AG08396 (cell line): ENCODE measurements at regions not wholly inside any gene's neighbourhood (a gene's known extent, or its start where the extent isn't known, plus 50 kb on each side); places are given as distances from the start of the nearest gene placed in this dataset.
A peak's percentile ranks its signal among the peaks of the same experiment; 100 is the strongest.

Experiments used
- DNase-seq: peaks from one replicate; pipeline ENCODE4 v3.0.0; 2012; ENCODE audit warnings: low spot score, mixed read lengths

DNA sequence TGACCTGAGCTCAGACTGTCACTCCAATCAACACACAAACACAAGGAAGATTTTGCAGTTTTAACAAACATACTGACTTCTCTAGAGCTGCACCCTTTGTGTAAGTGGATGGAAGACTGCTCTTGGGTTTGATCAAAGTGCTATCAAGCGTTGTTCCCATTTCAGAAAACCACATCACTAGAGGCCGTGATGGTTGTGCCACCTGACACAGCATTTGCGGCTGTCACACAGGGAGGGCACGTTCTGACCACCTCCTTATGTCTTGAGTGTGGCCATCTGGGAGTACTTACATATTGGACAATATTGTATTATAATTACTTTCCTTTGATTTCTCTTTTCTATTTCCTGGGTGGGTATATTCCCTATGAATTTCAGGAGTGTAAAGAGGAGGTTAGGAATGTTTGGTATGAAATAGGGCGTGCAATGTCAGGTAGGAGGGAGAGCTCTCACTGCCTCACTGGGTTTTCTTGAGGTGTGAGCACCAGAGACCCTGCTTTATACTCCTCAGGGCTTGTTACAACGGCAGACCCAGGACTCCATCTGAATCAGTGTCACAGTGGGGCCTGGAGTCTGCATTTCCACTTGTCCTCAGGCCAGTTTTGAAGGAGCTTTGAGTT is 74.3 kb downstream of the SYNE3 start:
- DNase-seq, result no peak

DNA sequence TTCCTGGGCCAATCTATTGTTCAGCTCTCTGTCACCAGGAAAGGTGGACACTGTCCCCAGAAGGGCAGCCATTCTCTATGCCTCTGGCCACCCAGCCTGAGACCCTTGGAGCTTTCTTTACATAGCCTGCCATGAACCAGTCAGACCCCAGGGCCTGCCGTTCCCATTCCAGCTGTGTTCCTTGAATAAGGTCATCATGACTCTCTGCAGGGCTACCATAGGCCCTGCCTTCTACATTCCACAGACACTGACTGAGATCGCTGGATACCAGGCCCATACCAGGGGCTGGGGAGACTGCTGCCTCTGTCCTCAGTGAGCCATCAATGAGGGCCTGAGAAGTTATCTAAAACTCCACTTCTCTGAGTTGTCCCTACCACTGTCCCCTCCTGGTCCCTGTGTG is 75.5 kb downstream of the SYNE3 start:
- peak; percentile 65 for DNase-seq

DNA sequence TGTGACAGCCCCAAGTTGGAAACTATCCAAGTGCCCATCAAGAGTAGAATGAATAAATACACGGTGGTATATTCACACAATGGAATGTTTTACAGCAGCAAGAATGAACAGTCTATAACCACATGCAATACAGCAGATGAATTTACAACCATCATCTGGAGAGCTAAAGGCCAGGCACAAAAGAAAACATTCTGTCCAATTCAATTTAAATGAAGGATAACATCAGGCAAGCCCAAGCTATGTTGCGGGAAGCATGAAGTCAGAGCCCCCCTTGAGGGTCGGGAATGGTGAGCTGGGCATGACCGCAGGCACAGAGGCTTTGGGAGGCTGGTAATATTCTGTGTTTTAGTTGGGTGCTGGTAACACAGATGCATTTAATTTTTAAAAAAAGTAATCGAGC is 76.0 kb downstream of the SYNE3 start:
- DNase-seq, result no peak

GRCh38 chr14:95439881-95440280 is 76.6 kb downstream of the SYNE3 start:
- no peak for DNase-seq

DNA sequence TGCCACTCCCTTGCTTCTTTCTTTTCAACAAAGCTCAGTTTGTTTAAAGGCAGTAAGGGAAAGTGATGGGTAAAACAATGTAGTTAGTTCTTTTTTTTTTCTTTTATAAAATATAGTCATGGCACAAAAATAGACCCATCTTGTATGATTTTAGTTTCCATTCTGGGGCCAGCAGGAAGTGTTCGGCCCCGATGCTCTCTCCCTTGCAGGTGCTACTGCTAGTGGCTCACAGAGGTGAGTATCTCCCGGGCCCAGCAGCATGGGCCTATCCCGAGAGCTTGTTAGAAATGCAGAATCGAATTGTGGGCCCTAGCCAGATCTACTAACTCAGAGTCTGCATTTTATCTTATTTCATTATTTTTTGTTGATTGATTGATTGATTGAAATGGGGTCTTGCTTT is 78.7 kb downstream of the SYNE3 start:
- no peak for DNase-seq

DNA sequence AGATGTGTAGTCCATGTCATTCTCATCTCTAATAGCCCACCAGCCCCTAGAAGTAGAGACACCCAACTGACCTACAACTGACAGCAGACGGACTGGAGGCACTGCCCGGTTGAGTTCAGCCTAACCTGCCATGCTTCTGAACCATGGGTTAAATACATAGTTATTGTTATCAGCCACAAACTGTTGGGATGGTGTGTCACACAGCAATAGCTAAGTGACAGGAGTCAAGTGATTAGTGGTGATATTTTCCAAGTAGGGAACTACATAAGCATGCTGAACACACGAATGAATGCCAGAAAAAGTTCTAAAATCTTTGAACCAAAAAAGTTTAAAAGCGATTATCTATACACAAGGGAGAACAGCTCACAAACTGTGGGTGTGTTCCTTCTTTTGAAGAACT is 80.1 kb downstream of the SYNE3 start:
- DNase-seq, result no peak

DNA sequence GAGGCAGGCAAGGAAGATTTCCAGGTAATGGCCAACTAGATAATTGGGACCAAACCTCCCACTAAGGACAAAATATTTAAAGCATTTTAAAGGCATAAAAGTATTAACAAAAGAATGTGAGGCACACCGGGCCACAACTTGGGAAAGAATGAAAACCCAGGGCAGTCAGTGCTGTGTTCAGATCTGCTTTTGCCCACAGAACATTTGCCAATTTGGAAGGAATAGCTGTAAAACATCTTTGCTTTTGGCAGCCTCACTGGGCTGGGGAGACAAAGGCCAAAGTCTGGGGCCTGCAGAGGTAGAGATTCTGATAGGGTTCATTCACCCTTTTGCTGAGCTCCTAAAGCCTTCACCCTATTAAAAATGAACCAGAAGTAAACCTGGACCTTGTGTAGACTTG is 82.3 kb downstream of the SYNE3 start:
- DNase-seq, result no peak

DNA sequence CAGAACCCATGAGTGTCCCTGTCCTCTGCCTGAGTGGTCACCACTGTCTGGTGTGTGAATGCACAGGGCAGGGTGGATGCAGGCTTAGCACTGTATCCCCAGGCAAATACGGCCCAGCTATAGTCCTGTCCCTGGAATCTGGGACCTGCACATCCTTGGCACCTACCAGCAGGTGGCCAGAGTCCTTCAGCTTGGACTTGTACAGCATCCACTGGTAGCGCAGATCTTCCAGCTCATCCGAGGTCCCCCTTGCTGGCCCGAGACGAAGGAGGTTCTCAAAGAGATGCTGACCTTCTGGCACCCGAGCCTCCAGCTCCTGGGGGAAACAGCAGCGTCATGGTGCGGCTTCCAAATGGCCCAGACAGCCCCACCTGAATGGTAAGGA is 83.4 kb downstream of the SYNE3 start:
- no peak for DNase-seq

GRCh38 chr14:95432144-95433093 is 84.0 kb downstream of the SYNE3 start:
- DNase-seq, result peak; percentile 53

DNA sequence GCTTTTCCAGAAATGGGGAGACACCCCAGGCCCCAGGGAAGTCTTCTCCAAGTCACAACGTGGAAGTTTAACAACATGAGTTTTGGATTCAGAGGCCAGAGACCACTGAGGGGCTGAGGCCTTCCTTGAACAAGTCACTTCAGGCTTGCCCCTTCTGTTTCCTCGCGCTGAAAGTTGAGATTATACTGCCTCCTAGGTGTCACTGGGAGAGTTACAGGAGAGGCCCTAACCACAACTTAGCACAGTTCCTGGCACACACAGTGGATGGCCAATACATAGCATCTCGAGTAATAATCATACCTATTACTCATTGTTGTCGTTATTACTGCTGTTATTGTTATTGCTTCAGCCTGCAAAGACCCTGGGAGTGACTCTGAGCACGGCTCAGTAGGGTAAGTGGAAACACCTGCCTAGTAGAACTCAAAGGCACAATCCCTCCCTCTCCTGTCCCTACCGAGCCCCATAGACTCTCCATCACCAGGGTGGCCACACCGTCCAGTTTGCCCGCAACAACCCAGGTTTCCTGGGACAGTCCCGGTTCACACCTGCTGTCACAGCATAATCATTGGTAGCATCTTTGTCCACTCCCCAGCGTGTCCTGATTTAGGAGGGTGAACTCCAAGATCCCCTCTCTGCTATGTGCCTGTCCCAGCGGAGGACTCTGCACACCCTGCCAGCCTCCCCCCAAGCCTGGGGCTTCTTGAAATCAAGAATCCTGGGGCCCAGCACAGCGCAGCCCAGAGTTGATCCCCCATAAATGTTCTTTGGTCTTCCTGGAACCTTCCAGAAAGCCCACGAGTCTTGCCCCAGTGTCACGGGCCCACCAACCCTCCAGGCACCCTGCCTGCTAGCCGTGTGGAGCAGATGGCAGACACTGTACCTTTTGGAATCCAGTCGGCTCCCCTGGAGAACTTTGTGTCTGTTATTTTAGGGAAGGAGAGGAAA is 85.0 kb downstream of the SYNE3 start:
- peak; percentile 41 for DNase-seq

- no peak for DNase-seq
Measured at GRCh38 chr14:95428557-95428956, 87.9 kb downstream of the SYNE3 start.

DNA sequence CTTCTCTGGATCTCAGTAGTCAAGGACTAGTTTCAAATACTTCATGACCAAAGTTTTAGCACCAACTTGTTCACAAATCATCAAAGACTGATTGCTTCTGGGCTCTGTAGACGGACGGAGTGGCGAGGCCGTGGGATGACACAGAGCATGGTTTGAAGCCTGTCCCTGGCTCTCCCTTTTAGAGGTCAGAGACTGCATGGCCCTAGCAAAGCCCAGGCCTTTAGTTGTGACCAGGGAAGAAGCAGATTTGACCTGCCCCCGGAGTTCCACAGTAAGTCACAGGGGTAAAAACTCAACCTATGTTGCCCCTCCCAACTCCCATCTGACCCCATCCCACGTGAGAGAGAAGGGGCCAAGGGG is 90.4 kb downstream of the SYNE3 start:
- no peak for DNase-seq

GRCh38 chr14:95425369-95426115 is 90.9 kb downstream of the SYNE3 start:
- DNase-seq, result no peak

DNA sequence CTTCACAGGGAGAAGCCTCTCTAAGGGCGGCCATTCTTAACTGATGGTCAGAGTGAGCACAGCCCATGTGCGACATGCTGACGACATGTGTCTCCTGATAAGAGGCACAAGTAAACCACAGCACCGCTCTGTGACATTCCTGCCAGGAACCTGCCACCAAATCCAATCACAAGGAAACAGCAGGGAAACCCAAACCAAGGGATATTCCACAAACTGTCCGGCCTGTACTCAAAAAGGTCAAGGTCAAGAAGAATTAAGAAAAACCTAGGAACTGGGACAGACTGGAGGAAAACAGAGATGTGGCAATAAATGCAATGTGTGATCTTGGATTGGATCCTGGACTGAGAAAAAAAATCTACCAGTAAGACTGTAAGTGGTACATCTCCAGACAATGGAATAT is 91.9 kb downstream of the SYNE3 start:
- no peak for DNase-seq

- no peak for DNase-seq
Measured at GRCh38 chr14:95421741-95422140, 94.7 kb downstream of the SYNE3 start.

GRCh38 chr14:95420060-95420459 is 96.4 kb downstream of the SYNE3 start:
- no peak for DNase-seq

DNA sequence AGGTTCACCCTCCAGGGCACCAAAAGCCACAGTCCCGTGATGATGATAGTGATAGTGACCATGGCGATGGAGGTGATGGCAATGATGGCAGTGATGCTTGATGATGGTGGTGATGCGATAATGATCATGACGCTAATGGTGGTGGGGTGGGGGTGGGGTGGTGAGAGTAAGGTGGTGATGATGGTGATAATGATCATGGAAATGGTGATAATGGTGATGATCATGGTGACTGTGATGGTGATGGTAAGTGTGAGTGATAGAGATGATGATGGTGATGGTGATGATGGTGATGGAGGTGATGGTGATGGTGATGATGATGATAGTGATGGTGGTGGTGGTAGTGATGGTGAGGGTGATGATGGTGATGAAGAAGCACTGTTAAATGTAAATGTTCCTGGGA is 96.9 kb downstream of the SYNE3 start:
- no peak for DNase-seq

GRCh38 chr14:95418858-95419257 is 97.6 kb downstream of the SYNE3 start:
- no peak for DNase-seq

- DNase-seq, result no peak
Measured at GRCh38 chr14:95417492-95417891, 97.8 kb upstream of the CLMN start.

- DNase-seq, result no peak
Measured at GRCh38 chr14:95415993-95416392, 96.3 kb upstream of the CLMN start.

DNA sequence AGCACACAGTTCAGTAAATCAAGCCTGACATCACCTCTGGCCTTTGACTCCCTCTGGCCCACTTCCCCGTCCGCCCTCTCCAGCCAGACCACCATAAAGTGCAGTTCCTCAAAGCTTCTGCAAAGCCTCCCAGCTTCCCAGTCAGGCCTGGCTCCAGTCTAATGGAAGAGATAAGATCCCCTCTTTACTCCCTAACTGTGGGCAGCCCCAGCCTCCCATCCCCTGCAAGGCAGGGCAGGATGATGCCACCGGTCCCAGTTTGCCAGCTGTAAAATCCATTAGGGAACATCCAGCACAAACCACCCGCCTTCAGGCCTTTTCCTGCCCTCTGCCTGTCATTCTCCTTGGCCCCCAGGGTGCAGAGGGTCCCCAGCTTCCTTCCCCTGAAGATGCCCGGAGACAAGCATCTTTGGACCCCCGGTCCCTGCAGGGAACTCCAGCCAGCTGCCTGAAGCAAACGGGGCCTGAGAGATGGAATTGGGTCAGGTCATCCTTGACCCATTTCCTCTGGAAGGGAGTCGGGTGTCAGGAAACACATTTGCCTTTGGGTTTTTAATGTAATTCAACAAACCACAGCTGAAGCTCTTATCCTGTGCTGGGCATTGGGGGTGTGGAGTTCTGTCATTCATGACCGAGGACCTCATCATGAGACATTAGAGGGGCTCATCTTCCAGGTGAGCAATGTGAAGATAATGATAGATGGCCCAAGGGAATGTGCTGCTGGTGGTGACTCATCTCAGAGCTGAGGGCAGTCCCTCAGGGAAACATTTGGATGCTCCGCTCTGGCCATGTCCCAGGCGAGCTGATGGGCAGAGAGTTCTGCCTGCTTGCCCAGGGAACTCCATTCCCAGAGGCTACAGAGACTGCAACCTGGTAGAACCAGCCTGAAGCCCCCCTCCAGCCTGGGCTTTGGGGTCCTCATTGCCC is 93.8 kb upstream of the CLMN start:
- no peak for DNase-seq
